Loucy (cell line): ENCODE measurements at regions not wholly inside any gene's neighbourhood (a gene's known extent, or its start where the extent isn't known, plus 50 kb on each side); places are given as distances from the start of the nearest gene placed in this dataset.

ENCODE experiments used
- CTCF ChIP-seq: fragments of 200-600 bp; sonication (generic); conservative IDR thresholded peaks from 2 replicates; pipeline ENCODE4 v1.5.1; 2014; ENCODE audit warnings: mild to moderate bottlenecking, antibody characterized with exemption, low read length
- EZH2phosphoT487 ChIP-seq: fragments of 200-600 bp; IDR thresholded peaks from 2 replicates; pipeline ENCODE4 v1.6.1; 2018; ENCODE audit warnings: antibody characterized with exemption, mild to moderate bottlenecking, moderate library complexity, borderline replicate concordance

- TF ChIP-seq CTCF, result no peak
- TF ChIP-seq EZH2phosphoT487, result no peak
Observed at GRCh38 chr12:125276567-125276966, 211.3 kb downstream of the AACS start.
